Stomach smooth muscle (tissue), 2 donors: ENCODE measurements at regions not wholly inside any gene's neighbourhood (a gene's known extent, or its start where the extent isn't known, plus 50 kb on each side); places are given as distances from the start of the nearest gene placed in this dataset.

Experiments
- H3K27ac ChIP-seq: one replicate; pipeline ENCODE4 v1.7.0; 2013; ENCODE audit warnings: mild to moderate bottlenecking, low read length, inconsistent platforms
- H3K27me3 ChIP-seq, 2 donors: one replicate each; pipeline ENCODE4 v1.7.0; 2013; ENCODE audit warnings: low read length in 2 of 2; ENCODE audit not compliant: insufficient read depth in 2 of 2, control insufficient read depth in 1 of 2
- H3K36me3 ChIP-seq, 2 donors: one replicate each; pipeline ENCODE4 v1.7.0; 2013; ENCODE audit warnings: low read length in 2 of 2; ENCODE audit not compliant: control insufficient read depth in 2 of 2, insufficient read depth in 2 of 2
- H3K4me1 ChIP-seq: one replicate; pipeline ENCODE4 v1.7.0; 2013; ENCODE audit warnings: low read length; ENCODE audit not compliant: control insufficient read depth, insufficient read depth
- H3K4me3 ChIP-seq, 2 donors: one replicate each; pipeline ENCODE4 v1.7.0; 2013; ENCODE audit warnings: low read length in 2 of 2
- H3K9ac ChIP-seq, 2 donors: one replicate each; pipeline ENCODE4 v1.7.0; 2013; ENCODE audit warnings: low read length in 2 of 2, mild to moderate bottlenecking in 1 of 2
- H3K9me3 ChIP-seq, 2 donors: one replicate each; pipeline ENCODE4 v1.7.0; 2013; ENCODE audit warnings: low read length in 2 of 2; ENCODE audit not compliant: control insufficient read depth in 2 of 2
- donor health status: healthy.
- donor health status: Pancreatic carcinoma.

DNA sequence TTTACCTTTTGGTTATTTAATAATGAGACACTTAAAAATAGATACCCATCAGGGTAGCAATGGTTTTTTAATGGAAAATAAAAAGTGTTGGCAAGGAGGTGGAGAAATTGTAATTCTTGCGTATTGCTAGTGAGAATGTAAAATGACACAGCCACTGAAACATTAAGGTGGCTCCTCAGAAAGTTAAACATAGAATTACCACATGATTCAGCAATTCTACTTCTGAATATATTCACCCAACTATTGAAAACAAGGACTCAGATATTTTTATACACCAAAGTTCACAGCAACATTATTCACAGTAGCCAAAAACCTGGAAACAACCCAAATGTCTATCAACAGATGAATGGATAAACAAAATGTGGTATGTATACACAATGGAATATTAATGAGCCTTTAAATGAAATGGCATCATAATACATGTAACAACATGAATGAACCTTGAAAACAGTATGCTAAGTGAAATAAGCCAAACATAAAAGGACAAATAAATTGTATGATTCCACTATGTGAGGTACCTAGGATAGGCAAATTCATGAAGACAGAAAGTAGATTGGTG is 163.5 kb downstream of the IMPG2 start:
- no peaks in the 10 kb centered on the region for H3K36me3 ChIP-seq
- no peak overlapping the region for H3K27ac ChIP-seq

DNA sequence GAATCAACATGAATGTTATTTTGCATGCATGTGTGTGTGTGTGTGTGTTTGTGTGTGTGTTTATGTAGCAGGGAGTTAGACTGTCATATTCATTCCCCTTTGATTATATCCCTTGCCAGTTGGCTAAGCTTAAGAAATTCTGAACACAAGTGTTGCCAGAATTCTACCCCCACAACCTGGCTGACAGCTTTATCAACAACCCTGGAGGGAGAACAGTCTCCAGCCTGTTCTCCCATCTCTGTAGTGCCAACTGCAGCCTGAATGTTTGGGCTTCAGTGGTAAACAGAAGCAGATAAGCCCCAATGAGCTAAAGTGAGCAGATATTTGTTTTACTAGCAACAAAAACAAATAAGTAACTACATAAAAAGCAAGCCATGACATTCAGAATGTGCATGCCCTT is 162.6 kb upstream of the ABI3BP start:
- H3K27ac ChIP-seq = no peak overlapping the region

More for the DNA sequence above, 163.5 kb downstream of the IMPG2 start:
- Histone ChIP-seq H3K9me3 (no peaks in the 10 kb centered on the region), H3K27me3 (no peaks in the 10 kb centered on the region), H3K4me1 (peaks cover 7% of the 10 kb centered on the region), H3K9ac (no peak overlapping the region), H3K4me3 (no peak overlapping the region)

GRCh38 chr3:101154401-101154800 is 161.2 kb upstream of the ABI3BP start:
- H3K9me3 ChIP-seq = no peaks in the 10 kb centered on the region

More for the DNA sequence above, 162.6 kb upstream of the ABI3BP start:
- Histone ChIP-seq H3K4me1 (peaks cover 9% of the 10 kb centered on the region), H3K9me3 (no peaks in the 10 kb centered on the region), H3K9ac (no peak overlapping the region), H3K27me3 (no peaks in the 10 kb centered on the region), H3K36me3 (no peaks in the 10 kb centered on the region), H3K4me3 (peak overlapping the region in 1 of 2 donors; percentile 9)

DNA sequence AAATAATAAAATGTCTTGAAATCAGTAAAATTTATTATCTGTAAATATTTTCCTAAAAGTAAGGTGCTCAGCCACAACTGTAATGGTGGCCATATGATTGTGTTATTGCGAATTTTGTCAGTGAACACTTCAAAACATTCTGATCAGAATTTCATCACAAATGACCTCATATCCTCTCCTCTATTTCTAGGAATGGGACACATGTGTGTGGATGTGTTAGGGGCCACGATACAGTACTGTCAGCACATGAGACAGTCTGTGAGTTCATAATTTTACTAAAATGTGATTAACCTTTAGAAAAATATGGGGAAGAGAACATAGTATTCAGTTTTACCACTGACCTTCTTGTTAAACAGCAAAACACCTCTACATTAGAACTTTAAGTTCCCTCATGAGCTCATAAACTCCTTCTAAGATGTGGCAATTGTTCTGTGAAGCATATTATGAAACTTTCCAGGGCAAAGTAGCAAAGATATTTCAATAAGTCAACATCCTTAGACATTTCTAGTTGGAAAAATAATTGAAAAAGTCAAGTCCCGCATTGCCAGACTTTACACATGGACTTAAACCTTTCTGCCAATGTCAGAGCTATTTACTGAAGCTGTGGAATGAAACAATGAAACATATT is 158.2 kb upstream of the ABI3BP start:
- H3K36me3 ChIP-seq = no peaks in the 10 kb centered on the region
- no peaks in the 10 kb centered on the region for H3K9me3 ChIP-seq
- H3K4me1 ChIP-seq = peaks cover 2% of the 10 kb centered on the region
- H3K9ac ChIP-seq = no peak overlapping the region
- H3K27me3 ChIP-seq = no peaks in the 10 kb centered on the region
- no peak overlapping the region for H3K4me3 ChIP-seq
- no peak overlapping the region for H3K27ac ChIP-seq

More at GRCh38 chr3:101154401-101154800, 161.2 kb upstream of the ABI3BP start:
- no peak overlapping the region for H3K27ac ChIP-seq
- H3K9ac ChIP-seq = no peak overlapping the region
- H3K4me1 ChIP-seq = peaks cover 2% of the 10 kb centered on the region
- H3K36me3 ChIP-seq = no peaks in the 10 kb centered on the region
- H3K27me3 ChIP-seq = no peaks in the 10 kb centered on the region
- H3K4me3 ChIP-seq = no peak overlapping the region

GRCh38 chr3:101150504-101150903 is 157.3 kb upstream of the ABI3BP start:
- H3K36me3 ChIP-seq = no peaks in the 10 kb centered on the region
- no peak overlapping the region for H3K4me3 ChIP-seq
- peaks cover 2% of the 10 kb centered on the region for H3K4me1 ChIP-seq
- H3K27ac ChIP-seq = no peak overlapping the region
- no peak overlapping the region for H3K9ac ChIP-seq
- H3K9me3 ChIP-seq = no peaks in the 10 kb centered on the region
- H3K27me3 ChIP-seq = no peaks in the 10 kb centered on the region

- H3K27me3 ChIP-seq = no peaks in the 10 kb centered on the region
- H3K4me1 ChIP-seq = peaks cover 2% of the 10 kb centered on the region
- H3K9me3 ChIP-seq = no peaks in the 10 kb centered on the region
- no peak overlapping the region for H3K27ac ChIP-seq
- H3K4me3 ChIP-seq = no peak overlapping the region
- H3K9ac ChIP-seq = no peak overlapping the region
- H3K36me3 ChIP-seq = no peaks in the 10 kb centered on the region
Measured at GRCh38 chr3:101149707-101150106, 156.5 kb upstream of the ABI3BP start.

DNA sequence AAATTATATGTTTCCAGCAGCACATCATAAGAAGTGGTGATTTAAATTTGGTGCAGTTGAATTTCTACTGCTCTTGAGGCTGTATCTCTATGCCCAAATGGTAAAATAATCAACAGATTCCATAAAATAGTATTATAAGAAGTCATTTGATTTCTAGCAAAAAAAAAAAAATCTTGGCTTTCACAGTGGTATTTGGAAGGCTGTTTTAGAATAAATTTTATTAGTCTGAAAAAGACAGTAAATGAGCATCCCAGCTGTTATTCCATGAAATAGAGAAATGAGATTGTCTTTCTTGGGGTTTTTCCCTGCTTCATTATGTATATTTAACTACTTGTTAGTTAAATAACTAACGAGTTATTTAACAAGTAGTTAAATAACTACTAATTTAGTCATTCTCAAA is 156.0 kb upstream of the ABI3BP start:
- Histone ChIP-seq H3K9me3 (no peaks in the 10 kb centered on the region), H3K4me1 (peaks cover 2% of the 10 kb centered on the region), H3K36me3 (no peaks in the 10 kb centered on the region), H3K27me3 (no peaks in the 10 kb centered on the region), H3K4me3 (no peak overlapping the region), H3K27ac (no peak overlapping the region), H3K9ac (no peak overlapping the region)

GRCh38 chr3:101148001-101148400 is 154.8 kb upstream of the ABI3BP start:
- Histone ChIP-seq H3K4me3 (no peak overlapping the region), H3K27me3 (no peaks in the 10 kb centered on the region), H3K36me3 (no peaks in the 10 kb centered on the region), H3K27ac (no peak overlapping the region), H3K9me3 (no peaks in the 10 kb centered on the region), H3K4me1 (peaks cover 6% of the 10 kb centered on the region), H3K9ac (no peak overlapping the region)

DNA sequence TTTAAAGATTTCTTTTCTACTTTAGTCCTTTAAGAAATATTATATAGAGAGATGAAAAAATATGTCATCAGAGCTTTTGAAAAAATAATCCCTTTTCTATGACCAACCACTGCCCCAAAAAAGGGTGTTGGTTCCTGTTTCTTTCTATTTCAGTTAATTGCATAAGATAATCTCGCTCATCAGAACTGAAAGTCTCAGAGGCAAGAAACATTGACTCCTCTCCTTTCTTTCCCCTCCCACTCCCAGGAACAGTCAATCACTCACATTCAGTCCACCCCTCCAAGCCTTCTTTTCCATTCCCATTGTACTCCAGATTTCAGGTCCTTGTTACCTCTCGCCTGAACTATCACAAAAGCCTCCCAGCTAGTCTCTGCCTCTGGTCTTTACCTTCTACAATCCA is 153.7 kb upstream of the ABI3BP start:
- H3K9ac ChIP-seq = no peak overlapping the region

GRCh38 chr3:101144105-101144504 is 150.9 kb upstream of the ABI3BP start:
- Histone ChIP-seq H3K27me3 (no peaks in the 10 kb centered on the region), H3K9me3 (no peaks in the 10 kb centered on the region), H3K27ac (no peak overlapping the region), H3K9ac (no peak overlapping the region), H3K4me1 (peaks cover 7% of the 10 kb centered on the region), H3K4me3 (no peak overlapping the region), H3K36me3 (no peaks in the 10 kb centered on the region)

More for the DNA sequence above, 153.7 kb upstream of the ABI3BP start:
- H3K27me3 ChIP-seq = no peaks in the 10 kb centered on the region
- peaks cover 6% of the 10 kb centered on the region for H3K4me1 ChIP-seq
- H3K36me3 ChIP-seq = no peaks in the 10 kb centered on the region
- no peak overlapping the region for H3K27ac ChIP-seq
- no peak overlapping the region for H3K4me3 ChIP-seq
- no peaks in the 10 kb centered on the region for H3K9me3 ChIP-seq

- H3K4me1 ChIP-seq = peaks cover 7% of the 10 kb centered on the region
- no peaks in the 10 kb centered on the region for H3K36me3 ChIP-seq
- no peak overlapping the region for H3K27ac ChIP-seq
- no peaks in the 10 kb centered on the region for H3K27me3 ChIP-seq
- H3K9ac ChIP-seq = no peak overlapping the region
- no peak overlapping the region for H3K4me3 ChIP-seq
- no peaks in the 10 kb centered on the region for H3K9me3 ChIP-seq
Measured at GRCh38 chr3:101143012-101143411, 149.8 kb upstream of the ABI3BP start.
